ENCODE measurements at regions not wholly inside any gene's neighbourhood (a gene's known extent, or its start where the extent isn't known, plus 50 kb on each side); places are given as distances from the start of the nearest gene placed in this dataset.

GRCh38 chr6:21823371-21823770 lies 229.8 kb downstream of the SOX4 start:
- no peak for TF ChIP-seq JUND (IDR thresholded peaks at IDR 0.05)
- TF ChIP-seq GABPA (IDR thresholded peaks at IDR 0.05 in 1 of 2, conservative IDR thresholded peaks at IDR 0.05 in 1 of 2) = no peak
- no peak for TF ChIP-seq REST (IDR thresholded peaks at IDR 0.05)
- no peak for TF ChIP-seq CTCF (IDR thresholded peaks at IDR 0.05; ENCODE audit: low read depth, low read length, missing input control)
- TF ChIP-seq ATF3 (IDR thresholded peaks at IDR 0.05) = no peak
- TF ChIP-seq FOXA2 (IDR thresholded peaks at IDR 0.05) = no peak
- no peak for TF ChIP-seq YY1 (IDR thresholded peaks at IDR 0.05)
